ENCODE measurements at regions not wholly inside any gene's neighbourhood (a gene's known extent, or its start where the extent isn't known, plus 50 kb on each side); places are given as distances from the start of the nearest gene placed in this dataset.

DNA sequence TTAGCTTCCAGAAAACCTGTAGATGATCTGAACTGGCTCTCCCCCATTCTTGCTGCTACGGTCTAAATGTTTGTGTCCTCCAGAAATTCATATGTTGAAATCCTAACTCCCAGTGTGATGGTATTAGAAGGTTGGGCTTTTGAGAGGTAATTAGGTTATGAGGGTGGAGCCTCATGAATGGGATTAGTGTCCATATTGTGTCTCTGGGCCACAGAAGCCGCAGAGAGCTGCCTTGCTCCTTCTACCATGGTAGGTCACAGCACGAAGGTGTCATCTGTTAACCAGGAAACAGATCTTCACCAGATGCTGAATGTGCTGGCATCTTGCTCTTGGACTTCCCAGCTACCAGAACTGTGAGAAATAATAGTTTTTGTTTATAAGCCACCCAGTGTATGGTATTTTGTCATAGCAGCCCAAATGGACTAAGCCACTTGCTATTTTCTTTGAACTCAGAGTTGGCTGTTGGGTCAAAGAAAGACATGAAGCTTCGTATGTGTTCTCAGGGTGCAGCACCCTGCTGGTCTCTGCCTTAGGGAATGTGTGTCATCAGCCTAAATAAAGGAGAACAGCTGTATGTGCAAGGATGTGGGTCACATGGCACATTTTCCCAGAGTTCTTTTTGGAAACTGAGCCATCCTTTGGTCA, 317.5 kb upstream of the SLCO3A1 start:
- TF ChIP-seq EZH2phosphoT487 (IDR thresholded peaks at IDR 0.05; ENCODE audit: low read depth): no peak
- TF ChIP-seq, protein P1, sequence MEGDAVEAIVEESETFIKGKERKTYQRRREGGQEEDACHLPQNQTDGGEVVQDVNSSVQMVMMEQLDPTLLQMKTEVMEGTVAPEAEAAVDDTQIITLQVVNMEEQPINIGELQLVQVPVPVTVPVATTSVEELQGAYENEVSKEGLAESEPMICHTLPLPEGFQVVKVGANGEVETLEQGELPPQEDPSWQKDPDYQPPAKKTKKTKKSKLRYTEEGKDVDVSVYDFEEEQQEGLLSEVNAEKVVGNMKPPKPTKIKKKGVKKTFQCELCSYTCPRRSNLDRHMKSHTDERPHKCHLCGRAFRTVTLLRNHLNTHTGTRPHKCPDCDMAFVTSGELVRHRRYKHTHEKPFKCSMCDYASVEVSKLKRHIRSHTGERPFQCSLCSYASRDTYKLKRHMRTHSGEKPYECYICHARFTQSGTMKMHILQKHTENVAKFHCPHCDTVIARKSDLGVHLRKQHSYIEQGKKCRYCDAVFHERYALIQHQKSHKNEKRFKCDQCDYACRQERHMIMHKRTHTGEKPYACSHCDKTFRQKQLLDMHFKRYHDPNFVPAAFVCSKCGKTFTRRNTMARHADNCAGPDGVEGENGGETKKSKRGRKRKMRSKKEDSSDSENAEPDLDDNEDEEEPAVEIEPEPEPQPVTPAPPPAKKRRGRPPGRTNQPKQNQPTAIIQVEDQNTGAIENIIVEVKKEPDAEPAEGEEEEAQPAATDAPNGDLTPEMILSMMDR (IDR thresholded peaks at IDR 0.05; ENCODE audit: low read depth, low read length): no peak

Data from OCI-LY3 (cell line).